GM19035 (cell line): ENCODE measurements at regions not wholly inside any gene's neighbourhood (a gene's known extent, or its start where the extent isn't known, plus 50 kb on each side); places are given as distances from the start of the nearest gene placed in this dataset.

Experiments used
- ATAC-seq: cut with Tn5 transposase; IDR thresholded peaks from one replicate; pipeline ENCODE4 v1.9.1; 2021; ENCODE audit not compliant: unreplicated experiment

GRCh38 chr5:124341066-124341858, 405.2 kb downstream of the ZNF608 start:
- ATAC-seq: peak; percentile 70

GRCh38 chr5:124337996-124338395, 408.4 kb downstream of the ZNF608 start:
- no peak for ATAC-seq

- no peak for ATAC-seq
These were observed 413.0 kb downstream of the ZNF608 start for GRCh38 chr5:124333298-124333979.

- ATAC-seq: no peak
These were observed 414.2 kb downstream of the ZNF608 start for GRCh38 chr5:124332273-124332672.

- ATAC-seq: no peak
These were observed 415.7 kb downstream of the ZNF608 start for GRCh38 chr5:124330595-124331220.

- ATAC-seq: no peak
These were observed 418.2 kb downstream of the ZNF608 start for GRCh38 chr5:124328201-124328600.

GRCh38 chr5:124318661-124319060, 427.8 kb downstream of the ZNF608 start:
- no peak for ATAC-seq

GRCh38 chr5:124317451-124317850, 429.0 kb downstream of the ZNF608 start:
- ATAC-seq: no peak

GRCh38 chr5:124315741-124316415, 430.6 kb downstream of the ZNF608 start:
- no peak for ATAC-seq

GRCh38 chr5:124310453-124310852, 436.0 kb downstream of the ZNF608 start:
- no peak for ATAC-seq

- ATAC-seq: no peak
These were observed 437.0 kb downstream of the ZNF608 start for GRCh38 chr5:124309241-124309980.

GRCh38 chr5:124303366-124303765, 443.1 kb downstream of the ZNF608 start:
- no peak for ATAC-seq

- no peak for ATAC-seq
These were observed 443.9 kb downstream of the ZNF608 start for GRCh38 chr5:124302533-124302932.

- ATAC-seq: no peak
These were observed 444.6 kb downstream of the ZNF608 start for GRCh38 chr5:124301850-124302249.

- ATAC-seq: no peak
These were observed 445.4 kb downstream of the ZNF608 start for GRCh38 chr5:124300815-124301621.

GRCh38 chr5:124297826-124298225, 448.6 kb downstream of the ZNF608 start:
- ATAC-seq: no peak

GRCh38 chr5:124292322-124292855, 454.1 kb downstream of the ZNF608 start:
- ATAC-seq: no peak

GRCh38 chr5:124289641-124290311, 456.7 kb downstream of the ZNF608 start:
- no peak for ATAC-seq

GRCh38 chr5:124289130-124289529, 457.3 kb downstream of the ZNF608 start:
- no peak for ATAC-seq
